NOMO-1 (cell line): ENCODE measurements at regions not wholly inside any gene's neighbourhood (a gene's known extent, or its start where the extent isn't known, plus 50 kb on each side); places are given as distances from the start of the nearest gene placed in this dataset.

Experiments
- DNase-seq, 2 experiments: peaks; one replicate each; lab custom pipeline; 2025; ENCODE audit not compliant: unreplicated experiment in 2 of 2; lab: John Stamatoyannopoulos, UW

DNA sequence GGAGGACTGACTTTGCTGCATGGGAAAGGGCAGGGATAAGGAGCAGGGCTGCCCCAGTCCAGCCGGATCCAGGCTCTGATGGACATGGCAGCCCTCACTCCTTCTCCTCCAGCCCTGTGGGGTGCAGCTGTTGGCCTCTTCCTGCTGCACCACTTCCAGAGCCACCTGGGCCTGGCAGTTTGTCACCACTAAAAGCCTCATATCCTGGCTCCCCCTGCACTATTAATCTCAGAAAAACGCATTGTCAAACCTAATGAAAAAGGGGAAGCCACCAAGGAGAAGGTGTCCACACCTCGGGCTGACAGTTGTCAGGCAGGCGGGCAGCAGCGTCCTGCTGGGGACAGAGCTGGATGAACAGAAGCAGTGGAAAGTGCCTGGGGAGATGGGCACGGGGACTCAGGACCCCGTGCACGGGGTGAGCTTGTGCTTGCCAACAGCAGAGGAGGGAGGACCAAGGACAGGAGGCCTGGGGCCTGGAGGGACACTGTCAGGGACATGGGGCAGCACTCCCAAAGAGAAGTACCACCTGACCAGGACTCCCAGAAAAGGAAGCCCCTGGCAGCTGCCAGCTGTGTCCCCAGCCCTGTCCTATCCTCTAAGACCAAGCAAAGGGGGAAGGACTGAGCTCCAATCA lies 151.1 kb upstream of the TSHZ3 start:
- DNase-seq: no peak

- no peak for DNase-seq
Observed at GRCh38 chr19:31500946-31501345, 151.7 kb upstream of the TSHZ3 start.

- no peak for DNase-seq
Observed at GRCh38 chr19:31501427-31502195, 152.4 kb upstream of the TSHZ3 start.

DNA sequence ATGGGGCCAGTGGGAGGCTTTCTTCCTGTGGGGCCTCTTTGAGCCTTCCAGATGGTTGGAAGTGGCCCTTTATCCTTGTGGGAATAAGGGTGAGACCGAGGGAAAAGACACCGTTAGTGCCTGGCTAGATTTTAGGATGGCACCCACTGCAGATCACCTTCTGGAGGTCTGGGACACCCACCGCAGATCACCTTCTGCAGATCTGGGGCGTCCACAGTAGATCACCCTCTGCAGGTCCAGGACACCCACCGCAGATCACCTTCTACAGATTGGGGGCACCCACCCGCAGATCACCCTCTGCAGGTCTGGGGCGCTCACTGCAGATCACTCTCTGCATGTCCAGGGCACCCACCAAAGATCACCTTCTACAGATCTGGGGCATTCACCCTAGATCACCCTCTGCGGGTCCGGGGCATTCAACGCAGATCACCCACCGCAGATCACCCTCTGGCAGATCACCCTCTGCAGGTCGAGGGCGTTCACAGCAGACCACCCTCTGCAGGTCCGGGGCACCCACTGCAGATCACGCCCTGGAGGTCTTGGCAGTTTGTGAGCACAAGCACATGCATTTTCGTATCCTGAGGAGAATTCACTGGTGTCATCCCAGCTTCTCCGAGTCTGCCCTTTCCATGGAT lies 153.4 kb upstream of the TSHZ3 start:
- no peak for DNase-seq

DNA sequence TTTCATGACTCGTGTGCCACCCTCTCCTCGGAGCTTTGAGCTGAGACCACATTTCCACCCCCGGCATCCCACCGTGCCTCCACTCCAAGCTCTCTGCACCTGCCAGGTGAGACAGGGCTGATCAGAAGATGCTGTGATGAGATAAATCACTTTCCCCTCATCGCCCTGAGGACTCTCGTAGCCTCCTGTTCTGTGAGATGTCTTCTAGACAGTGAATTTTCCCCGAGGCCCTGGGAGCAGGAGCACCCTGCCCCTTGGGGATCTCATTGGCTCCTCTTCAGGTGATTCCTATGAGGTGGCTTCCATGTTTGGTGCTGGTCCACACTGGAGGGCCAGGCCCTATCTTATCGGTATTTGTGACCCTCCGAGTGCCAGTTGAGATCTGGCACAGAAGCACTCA lies 154.0 kb upstream of the TSHZ3 start:
- no peak for DNase-seq

DNA sequence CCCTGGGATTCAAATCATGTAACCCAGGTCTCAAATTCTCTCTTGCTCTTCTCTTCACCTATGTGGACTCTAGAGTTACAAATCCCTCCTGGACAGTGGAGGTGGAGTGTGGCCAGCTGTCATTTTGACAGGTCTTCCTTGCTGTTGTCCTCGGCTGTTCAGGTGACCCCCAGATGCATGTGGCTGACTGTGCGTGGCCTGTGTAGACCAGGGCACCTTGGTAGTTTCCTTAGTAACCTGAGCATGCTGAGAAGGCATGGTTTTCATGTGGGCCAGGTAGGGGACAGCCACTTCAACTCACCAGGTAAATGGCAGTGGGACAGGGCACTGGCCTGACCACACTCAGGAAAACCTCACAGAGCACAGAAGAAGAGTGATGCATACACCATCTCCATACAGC lies 155.0 kb upstream of the TSHZ3 start:
- DNase-seq: no peak

DNA sequence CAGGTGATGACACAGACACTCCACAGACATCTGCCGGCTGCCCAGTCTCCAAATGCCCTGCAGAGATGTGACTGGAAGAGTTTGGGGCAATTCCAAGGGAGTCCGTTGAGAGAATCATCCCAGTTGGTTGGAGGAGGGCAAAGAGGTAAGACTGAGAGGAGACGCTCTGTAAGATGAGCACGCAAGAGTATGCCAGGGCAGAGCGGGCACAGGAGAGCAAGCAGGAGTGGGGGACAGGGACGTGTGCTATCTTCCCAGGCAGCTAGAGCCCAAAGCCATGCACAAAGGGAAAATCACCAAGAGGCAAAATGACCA lies 156.3 kb upstream of the TSHZ3 start:
- DNase-seq: no peak

- DNase-seq: no peak
Observed at GRCh38 chr19:31506102-31506501, 156.9 kb upstream of the TSHZ3 start.

- no peak for DNase-seq
Observed at GRCh38 chr19:31510635-31511034, 161.4 kb upstream of the TSHZ3 start.

DNA sequence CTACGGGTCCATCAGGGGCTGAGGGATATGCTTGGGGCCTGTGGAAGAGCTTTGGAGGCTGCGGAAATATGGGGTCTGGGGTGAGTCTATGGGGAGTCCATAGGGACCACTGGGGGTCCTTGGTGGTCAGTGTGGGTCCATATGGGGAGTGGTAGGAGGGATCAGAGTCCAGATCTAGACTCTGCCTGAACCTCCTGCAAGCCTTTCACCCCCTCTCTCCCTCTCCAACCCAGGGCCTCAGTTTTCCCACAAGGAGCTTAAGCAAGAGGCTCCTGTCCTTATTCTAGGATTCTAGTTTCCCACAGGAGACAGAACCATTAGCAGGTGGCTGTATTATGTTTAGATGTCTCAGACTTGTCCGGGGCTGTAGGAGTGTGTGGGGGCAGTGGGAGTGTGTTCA lies 161.9 kb upstream of the TSHZ3 start:
- DNase-seq: no peak

GRCh38 chr19:31511696-31512095 lies 162.5 kb upstream of the TSHZ3 start:
- DNase-seq: no peak

- DNase-seq: no peak
Observed at GRCh38 chr19:31512181-31512970, 163.1 kb upstream of the TSHZ3 start.

DNA sequence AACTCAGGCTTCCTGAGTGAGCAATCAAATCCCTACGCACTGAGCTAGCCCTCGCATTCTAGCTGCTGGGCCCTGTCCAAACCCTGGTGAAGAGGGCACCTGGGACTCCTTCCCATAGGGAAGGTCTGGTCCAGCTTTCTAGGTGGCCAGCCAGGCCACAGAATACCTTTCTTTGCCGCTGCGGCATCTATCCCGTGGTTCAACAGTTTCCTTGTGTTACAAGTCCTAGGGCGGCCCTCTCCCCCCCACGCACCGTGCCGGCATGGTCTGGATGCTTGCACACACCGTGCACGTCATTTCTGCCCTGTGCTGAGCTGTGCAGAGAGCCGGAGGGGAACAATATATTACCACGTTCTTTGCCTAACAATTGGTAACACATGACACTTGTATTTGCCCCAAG lies 164.6 kb upstream of the TSHZ3 start:
- no peak for DNase-seq

- DNase-seq: no peak
Observed at GRCh38 chr19:31515931-31516330, 166.7 kb upstream of the TSHZ3 start.

DNA sequence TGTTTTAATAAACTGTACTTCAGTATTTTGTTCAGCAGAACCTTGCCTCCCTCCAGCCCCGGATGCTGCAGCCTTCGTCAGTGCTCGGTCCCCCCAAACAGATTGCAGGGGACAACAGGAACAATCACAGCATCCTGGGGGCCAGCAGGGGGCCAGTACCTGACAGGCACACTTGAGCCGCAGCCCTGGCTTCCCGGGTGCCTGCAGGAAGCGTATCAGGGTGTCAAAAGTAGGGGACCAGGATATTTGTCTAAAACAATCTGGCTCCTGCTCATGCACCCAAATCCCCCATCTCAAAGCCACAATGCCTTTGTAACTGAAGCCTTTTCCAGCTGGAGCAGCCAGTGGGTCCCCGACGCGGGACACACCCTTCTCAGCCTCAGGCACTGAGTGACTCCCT lies 167.5 kb upstream of the TSHZ3 start:
- no peak for DNase-seq

GRCh38 chr19:31517224-31518180 lies 168.3 kb upstream of the TSHZ3 start:
- DNase-seq: no peak

DNA sequence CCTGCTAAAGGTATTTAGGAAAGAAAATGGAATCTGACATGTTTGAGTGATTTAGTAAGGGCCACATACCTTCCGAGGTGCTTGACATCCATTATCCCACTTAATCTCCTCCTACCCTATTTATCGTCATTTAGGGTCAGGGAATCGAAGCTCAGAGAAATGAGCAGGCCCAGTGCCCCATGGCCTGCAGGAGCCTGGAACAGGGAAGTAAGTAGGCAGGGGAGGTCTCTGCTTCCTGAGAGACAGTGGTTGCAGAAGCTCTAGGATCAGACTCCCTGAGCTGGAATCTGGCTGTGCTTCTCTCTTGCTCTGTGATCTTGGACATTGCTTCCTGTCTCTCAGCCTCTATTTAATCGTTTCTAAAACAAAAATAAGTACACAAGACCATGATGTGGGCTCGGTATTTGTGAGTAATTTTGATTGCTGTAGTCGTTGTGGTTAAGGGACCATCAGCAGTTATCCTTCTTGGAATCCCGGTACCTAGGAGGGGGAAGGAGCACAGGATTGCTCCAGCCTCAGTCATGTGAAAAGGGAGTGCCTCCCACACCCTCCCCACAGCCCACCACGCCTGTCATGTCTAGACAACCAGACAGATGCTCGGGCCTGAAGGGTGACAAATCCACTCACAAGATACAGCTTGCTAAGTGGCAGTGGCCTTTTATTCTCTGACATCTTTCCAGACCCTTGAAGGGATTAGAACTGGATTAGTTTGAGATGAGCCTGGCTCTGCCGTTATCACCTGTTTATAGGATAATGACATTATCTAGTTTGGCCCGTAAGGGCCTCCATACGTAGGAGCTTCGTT lies 169.2 kb upstream of the TSHZ3 start:
- no peak for DNase-seq

DNA sequence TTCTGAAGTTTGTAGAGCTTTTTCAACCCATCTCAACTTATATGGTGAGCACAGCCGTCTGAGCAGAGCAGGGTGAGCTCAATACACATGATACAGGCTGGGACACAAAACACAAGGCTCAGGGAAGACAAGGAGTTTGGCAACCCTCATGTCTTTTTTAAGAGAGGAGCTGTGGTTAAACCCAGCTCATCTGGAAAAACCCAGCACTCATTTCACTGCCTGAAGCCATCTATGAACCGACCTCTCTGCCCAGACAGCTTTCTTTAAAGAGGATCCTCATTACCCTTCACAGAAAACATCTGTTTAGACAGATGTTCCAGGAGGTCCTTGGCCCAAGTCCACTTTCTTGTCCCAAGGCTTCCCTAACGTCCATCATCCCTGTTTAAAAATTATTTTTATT lies 170.0 kb upstream of the TSHZ3 start:
- no peak for DNase-seq

DNA sequence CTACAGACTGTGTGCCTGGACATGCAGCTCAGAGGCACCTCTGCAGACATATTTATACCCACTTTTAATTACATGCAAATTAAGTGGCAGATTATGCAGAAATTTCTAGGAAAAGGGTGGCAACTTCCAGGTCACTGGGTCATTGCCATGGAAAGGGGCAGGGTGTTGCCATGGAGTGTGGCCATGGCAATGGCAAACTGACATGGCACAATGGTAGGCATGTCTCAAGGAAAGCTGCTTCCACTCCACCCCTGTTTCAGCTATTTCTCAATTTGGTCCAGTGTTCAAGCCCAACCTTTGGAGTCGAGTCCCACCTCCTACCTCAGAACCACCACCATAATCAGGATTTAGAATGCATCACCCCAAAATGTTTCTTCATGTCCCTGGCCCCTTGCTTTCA lies 170.7 kb upstream of the TSHZ3 start:
- DNase-seq: no peak

GRCh38 chr19:31520633-31521032 lies 171.4 kb upstream of the TSHZ3 start:
- no peak for DNase-seq
